Inflammatory macrophage treated with lipopolysaccharide for 4 hours (primary cell): ENCODE measurements at regions not wholly inside any gene's neighbourhood (a gene's known extent, or its start where the extent isn't known, plus 50 kb on each side); places are given as distances from the start of the nearest gene placed in this dataset.

Experiments used
- DNase-seq: peaks from one replicate; pipeline ENCODE4 v3.0.0-alpha.2; 2020

DNA sequence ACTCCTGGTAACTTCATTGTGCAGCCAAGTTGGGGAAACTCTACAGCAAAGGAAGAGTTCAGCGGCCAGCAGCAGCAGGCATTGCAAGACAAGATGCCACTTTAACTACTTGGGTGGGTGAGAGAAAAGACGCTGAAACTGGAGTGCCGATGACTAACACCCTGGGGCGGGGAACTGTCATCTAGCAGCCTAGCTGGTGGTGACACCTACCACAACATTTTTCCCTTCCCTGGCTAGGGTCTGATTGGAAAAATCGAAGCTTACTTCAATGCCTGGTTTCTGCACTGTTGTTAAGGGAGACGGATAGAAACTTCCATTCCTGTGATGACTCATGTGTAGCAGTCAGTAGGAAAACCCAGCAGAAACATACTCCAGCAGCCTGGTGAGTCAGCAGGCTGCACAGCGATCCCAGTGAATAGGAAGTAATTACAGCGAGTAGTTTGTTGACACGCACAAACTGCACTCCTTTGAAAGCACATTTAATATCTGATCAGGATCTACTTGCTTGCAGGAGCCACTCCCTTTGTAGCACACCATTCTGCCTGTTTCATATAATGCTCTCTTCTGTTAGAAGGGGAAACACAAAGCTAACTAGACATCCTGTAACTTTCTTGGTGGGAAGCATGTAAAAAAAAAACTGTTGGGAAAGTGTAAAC is 62.1 kb upstream of the MAPRE2 start:
- DNase-seq = peak; percentile 94

DNA sequence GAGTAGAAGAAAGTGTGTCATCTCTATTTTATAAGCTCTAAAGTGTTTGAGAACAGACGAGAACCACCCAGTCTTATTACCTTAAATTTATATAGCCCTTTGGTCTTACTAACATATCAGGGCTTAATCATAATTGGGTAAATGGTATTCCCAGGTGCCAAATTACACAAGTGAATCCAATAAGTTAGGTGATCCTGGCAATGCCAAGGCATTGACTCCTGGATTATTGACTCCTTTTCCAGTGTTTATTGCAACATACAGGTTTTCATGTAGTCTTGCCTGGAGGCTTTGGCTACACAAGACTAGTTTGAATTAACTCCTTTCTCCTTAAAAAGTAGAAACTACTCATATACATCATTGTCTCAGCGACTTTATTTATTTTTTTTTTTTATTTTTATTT is 59.7 kb upstream of the MAPRE2 start:
- no peak for DNase-seq

DNA sequence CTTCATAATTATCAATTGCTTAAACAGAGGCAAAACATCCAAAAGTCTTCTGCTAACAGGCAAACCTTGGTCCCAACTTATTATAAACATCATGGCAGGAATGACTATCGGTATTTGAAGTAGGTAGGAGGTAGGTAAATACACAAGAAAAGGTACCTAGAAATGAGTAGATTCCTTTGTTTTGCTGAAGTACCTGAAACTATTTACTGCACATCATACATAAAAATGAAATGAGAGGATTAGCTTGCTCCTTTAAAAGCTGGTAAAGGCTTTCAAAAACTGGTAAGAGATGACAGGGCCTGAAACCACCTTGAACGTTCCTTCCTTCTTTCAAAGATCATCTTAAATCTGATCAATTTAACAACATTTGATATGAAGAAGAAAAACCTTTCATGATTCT is 55.2 kb upstream of the MAPRE2 start:
- no peak for DNase-seq

DNA sequence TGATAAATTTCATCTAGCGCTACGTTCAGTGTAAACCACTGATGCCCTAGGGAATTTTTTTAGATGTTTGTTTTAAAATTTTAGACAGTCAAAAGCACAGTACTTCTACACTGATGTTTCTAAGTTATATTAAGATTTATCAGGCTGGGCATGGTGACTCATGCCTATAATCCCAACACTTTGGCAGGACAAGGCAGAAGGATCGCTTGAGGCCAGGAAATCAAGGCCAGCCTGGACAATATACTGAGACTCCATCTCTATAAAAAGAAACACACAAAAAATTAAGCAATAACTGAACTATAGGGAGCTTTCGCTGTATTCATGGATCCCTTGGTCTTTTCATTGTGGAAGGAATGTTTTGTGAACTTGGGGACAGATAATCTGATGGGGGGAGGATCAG is 50.6 kb upstream of the MAPRE2 start:
- DNase-seq = no peak

DNA sequence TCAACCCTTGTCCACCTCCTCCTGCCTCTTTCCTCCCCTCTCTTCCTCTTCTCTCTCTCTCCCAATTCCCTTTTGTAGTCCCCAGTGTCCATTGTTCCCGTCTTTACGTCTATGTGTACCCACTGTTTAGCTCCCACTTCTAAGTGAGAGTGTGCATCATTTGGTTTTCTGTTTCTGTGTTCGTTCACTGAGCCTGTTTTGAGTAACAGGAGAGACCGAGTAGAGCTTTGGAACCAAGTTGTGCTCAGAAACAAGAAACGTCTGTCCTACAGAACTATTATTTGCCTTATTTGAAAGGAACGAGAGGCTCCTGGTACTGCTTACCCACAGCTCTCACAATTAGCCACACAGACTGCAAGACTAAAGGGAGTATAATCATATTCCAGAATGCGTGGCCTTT is 50.1 kb upstream of the MAPRE2 start:
- no peak for DNase-seq
